ENCODE measurements at regions not wholly inside any gene's neighbourhood (a gene's known extent, or its start where the extent isn't known, plus 50 kb on each side); places are given as distances from the start of the nearest gene placed in this dataset.

DNA sequence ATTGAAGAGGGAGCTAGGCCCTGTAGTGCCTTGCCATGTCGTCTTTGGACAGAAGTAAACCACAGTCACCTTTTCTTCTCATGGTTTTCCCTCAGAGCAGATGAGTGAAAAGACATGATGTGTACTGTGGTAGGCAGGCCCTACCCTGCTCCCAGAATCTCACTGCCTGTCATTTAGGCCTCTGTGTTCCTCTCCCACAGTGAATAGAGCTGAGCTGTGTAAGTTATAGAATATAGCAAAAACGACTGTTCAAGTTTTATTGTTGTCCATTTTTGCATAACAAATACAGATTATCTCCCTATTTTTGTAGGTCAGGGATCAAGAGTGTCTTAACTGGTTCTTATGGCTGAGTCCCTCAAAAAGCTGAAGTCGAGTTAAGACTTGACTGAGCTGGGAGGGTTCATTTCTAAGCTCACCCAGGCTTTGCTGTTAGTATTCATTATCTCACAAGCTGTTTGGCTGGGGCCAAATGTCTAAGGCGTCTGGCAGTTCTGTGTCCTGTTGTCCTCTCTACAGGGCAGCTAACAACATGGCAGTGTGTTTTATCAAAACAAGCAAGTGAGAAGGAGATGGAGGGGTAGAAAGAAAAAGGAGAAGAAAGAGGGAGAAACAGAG is 780.9 kb upstream of the POM121L12 start:
- no peak for DNase-seq
- H3K36me3 Mint-ChIP-seq (ENCODE audit: low read depth): no peaks in the 10 kb centered on the region
- no peak overlapping the region for H3K27ac Mint-ChIP-seq
- ATAC-seq (ENCODE audit: low read depth): no peak
- H3K4me3 Mint-ChIP-seq: no peak overlapping the region
- no peaks in the 10 kb centered on the region for H3K27me3 Mint-ChIP-seq
- ChIA-PET CTCF (no interaction called here), POLR2A (no interaction called here)
- intact Hi-C loops (cut with micrococcal nuclease): no loop called here
- peaks cover 13% of the 10 kb centered on the region for H3K9me3 Mint-ChIP-seq
- TF ChIP-seq, protein P1, sequence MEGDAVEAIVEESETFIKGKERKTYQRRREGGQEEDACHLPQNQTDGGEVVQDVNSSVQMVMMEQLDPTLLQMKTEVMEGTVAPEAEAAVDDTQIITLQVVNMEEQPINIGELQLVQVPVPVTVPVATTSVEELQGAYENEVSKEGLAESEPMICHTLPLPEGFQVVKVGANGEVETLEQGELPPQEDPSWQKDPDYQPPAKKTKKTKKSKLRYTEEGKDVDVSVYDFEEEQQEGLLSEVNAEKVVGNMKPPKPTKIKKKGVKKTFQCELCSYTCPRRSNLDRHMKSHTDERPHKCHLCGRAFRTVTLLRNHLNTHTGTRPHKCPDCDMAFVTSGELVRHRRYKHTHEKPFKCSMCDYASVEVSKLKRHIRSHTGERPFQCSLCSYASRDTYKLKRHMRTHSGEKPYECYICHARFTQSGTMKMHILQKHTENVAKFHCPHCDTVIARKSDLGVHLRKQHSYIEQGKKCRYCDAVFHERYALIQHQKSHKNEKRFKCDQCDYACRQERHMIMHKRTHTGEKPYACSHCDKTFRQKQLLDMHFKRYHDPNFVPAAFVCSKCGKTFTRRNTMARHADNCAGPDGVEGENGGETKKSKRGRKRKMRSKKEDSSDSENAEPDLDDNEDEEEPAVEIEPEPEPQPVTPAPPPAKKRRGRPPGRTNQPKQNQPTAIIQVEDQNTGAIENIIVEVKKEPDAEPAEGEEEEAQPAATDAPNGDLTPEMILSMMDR (IDR thresholded peaks at IDR 0.05): no peak
- H3K4me1 Mint-ChIP-seq: no peaks in the 10 kb centered on the region

DNA sequence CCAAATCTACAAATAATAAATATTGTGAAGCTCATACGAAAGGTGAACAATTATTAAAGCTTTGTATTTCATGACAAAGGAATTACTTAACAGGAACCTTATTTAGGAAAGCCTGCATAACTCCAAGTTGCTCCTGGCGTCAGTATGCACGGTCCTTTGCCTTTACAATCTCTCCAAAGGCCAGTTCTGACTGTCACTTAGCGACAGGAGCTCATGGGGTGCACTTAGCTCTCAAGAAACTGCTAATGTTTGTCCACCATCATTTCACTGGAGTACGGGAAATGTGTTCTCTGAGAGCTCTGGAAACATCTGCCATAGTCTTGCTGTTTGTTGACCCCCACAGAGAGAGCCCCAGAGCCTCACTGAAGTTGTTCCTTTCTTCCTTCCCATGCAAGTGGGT is 781.5 kb upstream of the POM121L12 start:
- TF ChIP-seq, protein P1 (IDR thresholded peaks at IDR 0.05): no peak
- no peak for ATAC-seq (ENCODE audit: low read depth)
- Mint-ChIP-seq H3K9me3 (peaks cover 13% of the 10 kb centered on the region), H3K27me3 (no peaks in the 10 kb centered on the region), H3K4me1 (no peaks in the 10 kb centered on the region), H3K4me3 (no peak overlapping the region), H3K27ac (no peak overlapping the region), H3K36me3 (ENCODE audit: low read depth) (no peaks in the 10 kb centered on the region)
- ChIA-PET CTCF (no interaction called here), POLR2A (no interaction called here)
- intact Hi-C loops (cut with micrococcal nuclease): no loop called here
- DNase-seq: no peak

DNA sequence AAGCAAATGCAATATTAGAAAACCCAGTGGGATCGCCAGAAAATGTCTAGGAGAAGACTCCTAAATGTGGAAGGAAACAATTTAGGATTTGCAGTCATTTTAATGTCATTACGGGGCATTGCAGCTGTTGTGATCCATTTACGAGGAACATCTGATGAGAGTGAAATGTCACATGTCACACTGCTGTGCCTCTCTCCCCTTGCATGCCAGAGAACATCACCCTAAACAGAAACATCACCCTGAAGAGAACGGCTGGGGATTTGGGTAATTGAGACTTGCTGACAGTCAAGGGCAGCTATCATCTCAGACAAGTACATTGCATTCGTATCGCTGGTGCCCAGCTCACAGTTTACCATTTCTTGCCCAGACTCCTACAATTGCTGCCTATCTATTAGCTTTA is 785.7 kb upstream of the POM121L12 start:
- H3K27ac Mint-ChIP-seq: no peak overlapping the region
- peaks cover 9% of the 10 kb centered on the region for H3K9me3 Mint-ChIP-seq
- ChIA-PET CTCF (no interaction called here), POLR2A (no interaction called here)
- no peaks in the 10 kb centered on the region for H3K4me1 Mint-ChIP-seq
- H3K4me3 Mint-ChIP-seq: no peak overlapping the region
- intact Hi-C loops (cut with micrococcal nuclease): no loop called here
- ATAC-seq (ENCODE audit: low read depth): no peak
- DNase-seq: no peak
- TF ChIP-seq, protein P1 (IDR thresholded peaks at IDR 0.05): no peak
- H3K36me3 Mint-ChIP-seq (ENCODE audit: low read depth): no peaks in the 10 kb centered on the region
- no peaks in the 10 kb centered on the region for H3K27me3 Mint-ChIP-seq

DNA sequence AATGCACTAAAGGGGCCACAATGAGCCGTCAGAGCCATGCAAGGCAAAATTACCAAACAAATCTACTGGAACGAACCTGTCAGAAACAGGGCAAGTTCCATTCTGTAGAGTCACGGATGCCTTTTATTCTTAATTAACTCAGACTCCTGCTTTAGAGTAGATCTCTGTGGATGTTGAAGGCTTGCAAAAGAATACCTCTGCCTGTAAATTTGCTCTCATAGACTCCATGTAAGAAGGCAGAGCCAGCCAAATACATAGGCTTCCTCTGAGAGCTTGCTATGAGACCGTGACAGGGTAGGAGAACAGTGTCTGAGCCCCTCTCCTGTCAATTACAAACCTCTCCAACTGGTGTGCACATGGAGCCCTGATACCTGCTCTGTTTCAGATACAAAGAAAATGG is 787.9 kb upstream of the POM121L12 start:
- H3K9me3 Mint-ChIP-seq: peaks cover 6% of the 10 kb centered on the region

DNA sequence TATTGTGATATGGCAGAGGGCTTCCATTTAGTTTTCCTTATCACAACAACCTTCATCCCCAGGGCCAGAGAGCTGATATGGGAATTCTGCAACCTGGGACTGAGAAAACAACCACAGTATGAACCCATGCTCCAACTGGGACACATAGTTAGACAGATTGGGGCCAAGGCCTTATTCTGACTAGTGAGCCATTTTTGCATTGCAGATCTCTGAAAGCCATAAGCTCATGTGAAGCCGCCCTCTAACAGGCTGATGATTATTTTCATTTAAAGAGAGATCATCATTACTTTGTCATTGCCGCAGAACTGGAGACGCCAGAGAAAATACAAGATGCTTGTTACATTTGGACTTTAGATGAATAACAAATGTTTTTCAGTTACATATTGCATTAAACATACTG is 791.7 kb upstream of the POM121L12 start:
- TF ChIP-seq, protein P1 (IDR thresholded peaks at IDR 0.05): no peak
- DNase-seq (no peak), ATAC-seq (ENCODE audit: low read depth) (no peak)
- no peaks in the 10 kb centered on the region for H3K4me1 Mint-ChIP-seq
- peaks cover 10% of the 10 kb centered on the region for H3K9me3 Mint-ChIP-seq
- no peak overlapping the region for H3K4me3 Mint-ChIP-seq
- intact Hi-C loops (cut with micrococcal nuclease): no loop called here
- H3K27ac Mint-ChIP-seq: no peak overlapping the region
- ChIA-PET CTCF (no interaction called here), POLR2A (no interaction called here)
- H3K36me3 Mint-ChIP-seq (ENCODE audit: low read depth): no peaks in the 10 kb centered on the region
- no peaks in the 10 kb centered on the region for H3K27me3 Mint-ChIP-seq

More for the DNA sequence above, 787.9 kb upstream of the POM121L12 start:
- Mint-ChIP-seq H3K27me3 (no peaks in the 10 kb centered on the region), H3K4me1 (no peaks in the 10 kb centered on the region), H3K36me3 (ENCODE audit: low read depth) (no peaks in the 10 kb centered on the region), H3K27ac (no peak overlapping the region), H3K4me3 (no peak overlapping the region)
- ATAC-seq (ENCODE audit: low read depth) (no peak), DNase-seq (no peak)
- CTCF ChIA-PET: no interaction called here
- TF ChIP-seq, protein P1 (IDR thresholded peaks at IDR 0.05): no peak
- POLR2A ChIA-PET: no interaction called here
- intact Hi-C loops (cut with micrococcal nuclease): no loop called here

Measured in activated B cell treated with CpG ODN at 0.5 μM for 24 hours (primary cell).